ENCODE measurements at regions not wholly inside any gene's neighbourhood (a gene's known extent, or its start where the extent isn't known, plus 50 kb on each side); places are given as distances from the start of the nearest gene placed in this dataset.

DNA sequence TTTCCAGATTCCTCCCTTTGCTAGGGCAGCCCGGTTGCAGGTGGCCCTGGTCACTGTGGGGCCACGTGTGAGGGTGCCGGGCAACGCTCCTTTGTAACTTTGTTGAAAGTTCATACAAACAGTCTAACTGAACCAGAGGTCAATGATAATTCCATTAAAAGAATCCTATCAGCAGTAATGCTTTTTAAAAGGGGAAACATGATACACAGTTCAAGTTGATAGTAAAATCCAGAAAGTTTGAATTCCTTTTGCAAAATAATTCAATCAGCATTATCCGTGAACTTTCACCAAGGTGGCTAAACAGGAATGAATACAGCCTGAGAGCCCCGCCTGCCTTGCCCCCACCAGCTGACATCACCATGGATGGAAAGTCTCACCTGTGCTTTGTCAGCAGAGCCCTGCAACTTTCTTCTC is 166.2 kb downstream of the ACKR3 start:
- H3K36me3 ChIP-seq (ENCODE audit: control insufficient read depth in 2 of 4, insufficient read depth in 4 of 4, low read length in 3 of 4) = no peaks in the 10 kb centered on the region
- H2AK5ac ChIP-seq (ENCODE audit: low read depth, low read length) = no peak overlapping the region
- H2BK12ac ChIP-seq (ENCODE audit: low read depth, low read length) = no peak overlapping the region
- H3K9me3 ChIP-seq (ENCODE audit: insufficient read depth in 2 of 2, low read depth in 1 of 2, low read length in 1 of 2) = no peaks in the 10 kb centered on the region
- H3K27me3 ChIP-seq (replicated peaks in 1 of 4; ENCODE audit: control insufficient read depth in 3 of 4, extremely low read depth in 1 of 4, insufficient read depth in 3 of 4, low read length in 3 of 4) = no peaks in the 10 kb centered on the region
- ChIA-PET CTCF (ENCODE audit: partially characterized antibody) (no interaction called here), POLR2A (ENCODE audit: partially characterized antibody) (no interaction called here)
- H3K9ac ChIP-seq (replicated peaks in 1 of 4; ENCODE audit: extremely low read depth in 1 of 4, low read depth in 3 of 4, low read length in 3 of 4) = no peak overlapping the region
- H3K27ac ChIP-seq (ENCODE audit: low read depth, low read length) = no peak overlapping the region
- H2BK120ac ChIP-seq (replicated peaks; ENCODE audit: low read depth, low read length) = no peak overlapping the region
- no peak overlapping the region for H2BK20ac ChIP-seq (ENCODE audit: low read length)
- no peak overlapping the region for H3K18ac ChIP-seq (ENCODE audit: extremely low read depth, low read length)
- H3K23me2 ChIP-seq (ENCODE audit: low read depth, low read length) = peaks cover 9% of the 10 kb centered on the region; the same call in 1 of the 2 replicates
- H4K20me1 ChIP-seq (replicated peaks in 1 of 2; ENCODE audit: control insufficient read depth in 1 of 2, insufficient read depth in 2 of 2, low read length in 2 of 2) = peaks cover 0 to 2% of the 10 kb centered on the region in 2 experiments
- no peaks in the 10 kb centered on the region for H3K79me2 ChIP-seq (ENCODE audit: control insufficient read depth in 1 of 2, insufficient read depth in 2 of 2, low read length in 2 of 2)
- H2BK15ac ChIP-seq (ENCODE audit: low read length) = no peak overlapping the region
- no peak overlapping the region for H3K14ac ChIP-seq (ENCODE audit: insufficient read length)
- TF ChIP-seq NANOG (IDR thresholded peaks at IDR 0.05; ENCODE audit: insufficient read depth, low read depth, low read length, poor library complexity, severe bottlenecking) = no peak
- TF ChIP-seq POU5F1 (IDR thresholded peaks at IDR 0.05; ENCODE audit: low read depth, low read length) = no peak
- TF ChIP-seq TAF1 (IDR thresholded peaks at IDR 0.05; ENCODE audit: low read depth, low read length) = no peak
- no peak for TF ChIP-seq JUN (IDR thresholded peaks at IDR 0.05; ENCODE audit: low read depth, low read length)
- TF ChIP-seq PHF8 (conservative IDR thresholded peaks at IDR 0.05; ENCODE audit: low read depth, low read length) = no peak
- TF ChIP-seq SIRT6 (IDR thresholded peaks at IDR 0.05; ENCODE audit: low read length) = no peak
- no peak overlapping the region for H2AFZ ChIP-seq (ENCODE audit: low read length)
- H3K4me3 ChIP-seq (ENCODE audit: extremely low read depth in 1 of 4, insufficient read depth in 2 of 4, low read depth in 3 of 4, low read length in 4 of 4) = no peak overlapping the region
- DNase-seq (ENCODE audit: low read depth in 1 of 2, low spot score in 2 of 2) (no peak), FAIRE-seq (no peak)
- WGBS, 2 experiments (ENCODE audit: extremely low coverage in 1 of 2, insufficient coverage in 1 of 2, insufficient read length in 1 of 2, insufficient replicate concordance in 2 of 2, low coverage in 1 of 2, low lambda C conversion rate in 2 of 2, missing lambda C conversion rate in 1 of 2) = 93% methylated on average over 6 of the region's 6 CpGs; no CpG with 5 or more reads in 1 of the 2 experiments
- no peak overlapping the region for H3K4ac ChIP-seq (replicated peaks; ENCODE audit: insufficient read length, low read depth, low read length)
- H3K23ac ChIP-seq (ENCODE audit: insufficient read length) = no peak overlapping the region
- no peak overlapping the region for H4K91ac ChIP-seq (replicated peaks; ENCODE audit: insufficient read length, low read length)
- H3K79me1 ChIP-seq (ENCODE audit: low read depth, low read length) = no peaks in the 10 kb centered on the region
- no peak overlapping the region; the same call in 1 of the 2 replicates for H4K8ac ChIP-seq (ENCODE audit: extremely low read depth, insufficient read depth, low read length)
- no peak overlapping the region for H2BK5ac ChIP-seq (ENCODE audit: low read depth, low read length)
- no peak overlapping the region for H3K4me2 ChIP-seq (ENCODE audit: insufficient read depth in 1 of 2, low read depth in 2 of 2, low read length in 2 of 2)
- no peaks in the 10 kb centered on the region for H3K4me1 ChIP-seq (replicated peaks in 1 of 4; ENCODE audit: control insufficient read depth in 3 of 4, insufficient read depth in 4 of 4, low read length in 3 of 4)
- no peak overlapping the region for H3K56ac ChIP-seq (replicated peaks; ENCODE audit: insufficient read length, low read depth, low read length)
- H4K5ac ChIP-seq (ENCODE audit: insufficient read length, low read depth, low read length) = no peak overlapping the region

Data from H1 (cell line).